PC-9 (cell line): ENCODE measurements at regions not wholly inside any gene's neighbourhood (a gene's known extent, or its start where the extent isn't known, plus 50 kb on each side); places are given as distances from the start of the nearest gene placed in this dataset.
"Not testable (repeated sequence)": the region's sequence is repeated elsewhere in the genome, so short reads cannot be mapped to it uniquely, and the experiment has no call there.

Source experiments
- BruUV-seq: library from RNA; stranded (reverse); fragments of 400-500 nt; replicated peaks from 2 replicates; lab custom pipeline; 2021; lab: Mats Ljungman, UMichigan
- CTCF ChIA-PET: fragments of 300-600 bp; sonication (Branson Sonifier 250); formaldehyde crosslinking; loops from one replicate; lab custom pipeline; 2022; ENCODE audit warnings: antibody characterized with exemption; lab: Charles Lee
- POLR2A ChIA-PET: fragments of 300-600 bp; sonication (Branson Sonifier 250); formaldehyde crosslinking; loops from one replicate; lab custom pipeline; 2022; ENCODE audit warnings: antibody characterized with exemption; ENCODE audit not compliant: unreplicated experiment; lab: Charles Lee
- DNase-seq, 2 experiments: peaks; one replicate each; pipeline versions ENCODE4 v3.0.0 to v3.0.0-alpha.2; 2015 to 2022; ENCODE audit warnings: mixed read lengths in 1 of 2
- H2AFZ ChIP-seq: fragments of 200-600 bp; sonication (generic); 2 replicates; pipeline ENCODE4 v1.8.1; 2017; ENCODE audit warnings: antibody characterized with exemption
- H3F3A ChIP-seq: fragments of 200-600 bp; sonication (generic); 2 replicates; pipeline ENCODE4 v1.8.1; 2017; ENCODE audit warnings: antibody characterized with exemption, mild to moderate bottlenecking, low read depth; ENCODE audit not compliant: insufficient read depth
- H3K27ac ChIP-seq: fragments of 200-600 bp; sonication (generic); 2 replicates; pipeline ENCODE4 v1.6.1; 2016; ENCODE audit warnings: mixed run types
- H3K27me3 ChIP-seq: fragments of 200-600 bp; sonication (generic); 2 replicates; pipeline ENCODE4 v1.6.1; 2016; ENCODE audit warnings: low read depth, mixed run types; ENCODE audit not compliant: insufficient read depth
- H3K36me3 ChIP-seq: fragments of 200-600 bp; sonication (generic); 2 replicates; pipeline ENCODE4 v1.6.1; 2016; ENCODE audit warnings: low read depth, mixed run types
- H3K4me1 ChIP-seq: fragments of 200-600 bp; sonication (generic); replicated peaks from 2 replicates; pipeline ENCODE4 v1.6.1; 2016; ENCODE audit warnings: mixed run types; ENCODE audit not compliant: insufficient read depth
- H3K4me2 ChIP-seq: fragments of 200-600 bp; sonication (generic); 2 replicates; pipeline ENCODE4 v1.6.1; 2017; ENCODE audit warnings: mixed run types
- H3K4me3 ChIP-seq: fragments of 200-600 bp; sonication (generic); 2 replicates; pipeline ENCODE4 v1.6.1; 2016; ENCODE audit warnings: mixed run types
- H3K79me2 ChIP-seq: fragments of 200-600 bp; sonication (generic); 2 replicates; pipeline ENCODE4 v1.6.1; 2017; ENCODE audit warnings: low read depth, mixed run types
- H3K9me2 ChIP-seq: fragments of 200-600 bp; sonication (generic); 2 replicates; pipeline ENCODE4 v1.8.1; 2017; ENCODE audit warnings: mild to moderate bottlenecking; ENCODE audit not compliant: insufficient read depth
- H3K9me3 ChIP-seq: fragments of 200-600 bp; sonication (generic); 2 replicates; pipeline ENCODE4 v1.8.1; 2016; ENCODE audit warnings: low read depth; ENCODE audit not compliant: insufficient read depth
- H4K20me1 ChIP-seq: fragments of 200-600 bp; sonication (generic); 2 replicates; pipeline ENCODE4 v1.8.1; 2017; ENCODE audit not compliant: insufficient read depth
- CTCF ChIP-seq: fragments of 200-600 bp; sonication (generic); conservative IDR thresholded peaks from 2 replicates; pipeline ENCODE4 v1.6.1; 2017; ENCODE audit warnings: mixed run types, antibody characterized with exemption, mild to moderate bottlenecking, moderate library complexity
- EZH2 ChIP-seq: fragments of 200-600 bp; sonication (generic); IDR thresholded peaks from 2 replicates; pipeline ENCODE4 v1.8.0; 2017; ENCODE audit warnings: antibody characterized with exemption, low read depth
- intact Hi-C: fragments of 100-400 bp; cut with micrococcal nuclease; formaldehyde crosslinking; loops from one replicate; pipeline ENCODE4 v1.10.0; 2022; ENCODE audit not compliant: unreplicated experiment

- Histone ChIP-seq H3K79me2 (no peaks in the 10 kb centered on the region), H3K9me3 (no peaks in the 10 kb centered on the region), H3K27ac (no peak overlapping the region), H3K27me3 (no peaks in the 10 kb centered on the region), H3K4me3 (no peak overlapping the region), H3K9me2 (no peaks in the 10 kb centered on the region), H2AFZ (no peak overlapping the region), H3K4me2 (no peak overlapping the region), H3F3A (no peaks in the 10 kb centered on the region), H3K4me1 (0 out of 2 replicates have a peak, but pooled peaks cover 4% of the 10 kb centered on the region), H3K36me3 (no peaks in the 10 kb centered on the region), H4K20me1 (no peaks in the 10 kb centered on the region)
- peak in 1 of 2 experiments; percentile 36 for DNase-seq
- ChIA-PET CTCF (no interaction called here), POLR2A (no interaction called here)
- BruUV-seq, result no TSS peak
- intact Hi-C loops, result no loop called here
- TF ChIP-seq CTCF, result no peak
- TF ChIP-seq EZH2, result no peak
Observed at GRCh38 chrX:55867181-55867651, 149.7 kb downstream of the RRAGB start.

GRCh38 chrX:55867708-55868107 lies 150.2 kb downstream of the RRAGB start:
- Histone ChIP-seq H3K27me3 (no peaks in the 10 kb centered on the region), H4K20me1 (no peaks in the 10 kb centered on the region), H3K27ac (no peak overlapping the region), H3K4me1 (0 out of 2 replicates have a peak, but pooled peaks cover 4% of the 10 kb centered on the region), H2AFZ (no peak overlapping the region), H3K36me3 (no peaks in the 10 kb centered on the region), H3K9me3 (no peaks in the 10 kb centered on the region), H3F3A (no peaks in the 10 kb centered on the region), H3K4me3 (no peak overlapping the region), H3K79me2 (no peaks in the 10 kb centered on the region), H3K4me2 (no peak overlapping the region), H3K9me2 (no peaks in the 10 kb centered on the region)
- ChIA-PET POLR2A (no interaction called here), CTCF (no interaction called here)
- intact Hi-C loops, result no loop called here
- TF ChIP-seq EZH2 (no peak), CTCF (no peak)
- DNase-seq, result no peak
- no TSS peak for BruUV-seq

- ChIA-PET POLR2A (no interaction called here), CTCF (no interaction called here)
- Histone ChIP-seq H4K20me1 (no peaks in the 10 kb centered on the region), H3K36me3 (no peaks in the 10 kb centered on the region), H3K4me1 (no peaks in the 10 kb centered on the region), H3K27ac (no peak overlapping the region), H3K27me3 (no peaks in the 10 kb centered on the region), H3K9me3 (no peaks in the 10 kb centered on the region), H3K4me2 (no peak overlapping the region), H3K4me3 (no peak overlapping the region), H2AFZ (no peak overlapping the region), H3F3A (no peaks in the 10 kb centered on the region), H3K9me2 (no peaks in the 10 kb centered on the region), H3K79me2 (no peaks in the 10 kb centered on the region)
- TF ChIP-seq EZH2, result no peak
- TF ChIP-seq CTCF, result no peak
- no peak for DNase-seq
- intact Hi-C loops, result no loop called here
- BruUV-seq, result no TSS peak
Observed at GRCh38 chrX:55874807-55875206, 157.3 kb downstream of the RRAGB start.

- DNase-seq, POLR2A ChIA-PET, H3K79me2 ChIP-seq, H3K36me3 ChIP-seq, H3K4me3 ChIP-seq, H3K27me3 ChIP-seq, H3K9me2 ChIP-seq, BruUV-seq, H3F3A ChIP-seq, H3K9me3 ChIP-seq, H4K20me1 ChIP-seq, H2AFZ ChIP-seq, H3K4me1 ChIP-seq, H3K27ac ChIP-seq, intact Hi-C loops, CTCF ChIA-PET, H3K4me2 ChIP-seq: not testable (repeated sequence)
Observed at GRCh38 chrX:55883541-55883940, 166.0 kb downstream of the RRAGB start.
